ENCODE measurements at regions not wholly inside any gene's neighbourhood (a gene's known extent, or its start where the extent isn't known, plus 50 kb on each side); places are given as distances from the start of the nearest gene placed in this dataset.

GRCh38 chr4:136763919-136764318 lies 768.4 kb downstream of the PCDH18 start:
- peaks cover 7% of the 10 kb centered on the region for H3K4me1 Mint-ChIP-seq (ENCODE audit: low read depth, unreplicated experiment)

DNA sequence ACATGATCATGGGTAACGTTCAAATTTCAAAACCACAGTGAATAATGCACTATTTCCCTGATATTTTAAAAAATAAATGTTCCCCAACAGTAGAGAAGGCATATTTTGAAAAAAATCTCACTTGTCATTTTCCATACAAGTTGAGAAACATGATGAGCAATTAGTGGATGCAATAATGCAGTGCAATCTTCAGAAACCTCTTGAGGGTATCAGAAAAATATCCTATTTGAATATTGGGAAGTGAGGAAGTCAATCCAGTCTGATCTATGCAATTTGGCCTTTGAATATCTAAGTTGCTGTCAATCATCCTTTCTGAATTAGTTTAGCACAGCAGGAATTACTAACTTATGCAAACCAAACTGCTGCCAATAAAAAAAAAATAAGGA lies 776.8 kb downstream of the PCDH18 start:
- Mint-ChIP-seq H3K4me1 (ENCODE audit: low read depth, unreplicated experiment) (no peaks in the 10 kb centered on the region), H3K9me3 (ENCODE audit: unreplicated experiment) (no peaks in the 10 kb centered on the region), H3K36me3 (ENCODE audit: unreplicated experiment) (no peaks in the 10 kb centered on the region), H3K4me3 (ENCODE audit: unreplicated experiment) (no peak overlapping the region), H3K27me3 (ENCODE audit: unreplicated experiment) (no peaks in the 10 kb centered on the region), H3K27ac (ENCODE audit: unreplicated experiment) (no peak overlapping the region)
- TF ChIP-seq, protein P1, sequence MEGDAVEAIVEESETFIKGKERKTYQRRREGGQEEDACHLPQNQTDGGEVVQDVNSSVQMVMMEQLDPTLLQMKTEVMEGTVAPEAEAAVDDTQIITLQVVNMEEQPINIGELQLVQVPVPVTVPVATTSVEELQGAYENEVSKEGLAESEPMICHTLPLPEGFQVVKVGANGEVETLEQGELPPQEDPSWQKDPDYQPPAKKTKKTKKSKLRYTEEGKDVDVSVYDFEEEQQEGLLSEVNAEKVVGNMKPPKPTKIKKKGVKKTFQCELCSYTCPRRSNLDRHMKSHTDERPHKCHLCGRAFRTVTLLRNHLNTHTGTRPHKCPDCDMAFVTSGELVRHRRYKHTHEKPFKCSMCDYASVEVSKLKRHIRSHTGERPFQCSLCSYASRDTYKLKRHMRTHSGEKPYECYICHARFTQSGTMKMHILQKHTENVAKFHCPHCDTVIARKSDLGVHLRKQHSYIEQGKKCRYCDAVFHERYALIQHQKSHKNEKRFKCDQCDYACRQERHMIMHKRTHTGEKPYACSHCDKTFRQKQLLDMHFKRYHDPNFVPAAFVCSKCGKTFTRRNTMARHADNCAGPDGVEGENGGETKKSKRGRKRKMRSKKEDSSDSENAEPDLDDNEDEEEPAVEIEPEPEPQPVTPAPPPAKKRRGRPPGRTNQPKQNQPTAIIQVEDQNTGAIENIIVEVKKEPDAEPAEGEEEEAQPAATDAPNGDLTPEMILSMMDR (IDR thresholded peaks at IDR 0.05; ENCODE audit: partially characterized antibody, unreplicated experiment), result no peak
- no peak for DNase-seq

More at GRCh38 chr4:136763919-136764318, 768.4 kb downstream of the PCDH18 start:
- H3K9me3 Mint-ChIP-seq (ENCODE audit: unreplicated experiment), result no peaks in the 10 kb centered on the region
- no peaks in the 10 kb centered on the region for H3K36me3 Mint-ChIP-seq (ENCODE audit: unreplicated experiment)
- TF ChIP-seq, protein P1 (IDR thresholded peaks at IDR 0.05; ENCODE audit: partially characterized antibody, unreplicated experiment), result no peak
- no peaks in the 10 kb centered on the region for H3K27me3 Mint-ChIP-seq (ENCODE audit: unreplicated experiment)
- no peak for DNase-seq
- no peak overlapping the region for H3K27ac Mint-ChIP-seq (ENCODE audit: unreplicated experiment)
- no peak overlapping the region for H3K4me3 Mint-ChIP-seq (ENCODE audit: unreplicated experiment)

DNA sequence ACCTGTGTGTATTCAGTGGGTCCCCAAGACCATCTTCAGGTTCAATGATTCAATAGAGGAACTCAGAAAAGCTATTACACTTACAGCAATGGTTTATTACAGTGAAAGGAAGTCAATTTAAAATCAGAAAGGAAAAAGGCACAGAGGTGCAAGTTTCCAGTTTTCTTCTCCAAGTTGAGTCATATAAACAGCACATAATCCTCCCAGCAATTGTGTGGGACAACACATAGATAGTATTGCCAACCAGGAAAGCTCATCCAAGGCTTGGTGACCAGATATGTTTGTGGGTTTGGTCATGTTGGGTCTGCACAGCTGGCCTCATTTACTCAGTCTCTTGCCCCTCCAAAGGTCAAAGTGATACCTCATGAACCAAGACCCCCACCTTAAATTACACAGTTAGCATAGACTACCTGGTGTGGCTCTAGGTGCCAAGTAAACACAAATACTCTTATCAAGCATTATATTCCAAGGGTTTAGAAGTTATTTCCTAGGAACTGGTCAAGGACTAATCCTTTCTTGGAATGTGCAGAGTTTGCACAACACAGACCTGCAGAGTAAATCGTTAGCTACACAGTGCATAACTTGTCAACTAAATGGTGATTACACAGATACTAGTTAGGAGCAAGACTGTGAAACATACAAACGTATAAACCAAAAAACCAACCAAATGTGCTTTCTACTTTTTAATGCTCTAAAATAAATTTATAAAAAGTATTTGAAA lies 777.3 kb downstream of the PCDH18 start:
- H3K4me3 Mint-ChIP-seq (ENCODE audit: unreplicated experiment), result no peak overlapping the region
- H3K9me3 Mint-ChIP-seq (ENCODE audit: unreplicated experiment), result no peaks in the 10 kb centered on the region
- H3K27ac Mint-ChIP-seq (ENCODE audit: unreplicated experiment), result no peak overlapping the region
- H3K36me3 Mint-ChIP-seq (ENCODE audit: unreplicated experiment), result no peaks in the 10 kb centered on the region
- no peaks in the 10 kb centered on the region for H3K27me3 Mint-ChIP-seq (ENCODE audit: unreplicated experiment)
- no peaks in the 10 kb centered on the region for H3K4me1 Mint-ChIP-seq (ENCODE audit: low read depth, unreplicated experiment)
- TF ChIP-seq, protein P1 (IDR thresholded peaks at IDR 0.05; ENCODE audit: partially characterized antibody, unreplicated experiment), result no peak
- DNase-seq, result no peak

DNA sequence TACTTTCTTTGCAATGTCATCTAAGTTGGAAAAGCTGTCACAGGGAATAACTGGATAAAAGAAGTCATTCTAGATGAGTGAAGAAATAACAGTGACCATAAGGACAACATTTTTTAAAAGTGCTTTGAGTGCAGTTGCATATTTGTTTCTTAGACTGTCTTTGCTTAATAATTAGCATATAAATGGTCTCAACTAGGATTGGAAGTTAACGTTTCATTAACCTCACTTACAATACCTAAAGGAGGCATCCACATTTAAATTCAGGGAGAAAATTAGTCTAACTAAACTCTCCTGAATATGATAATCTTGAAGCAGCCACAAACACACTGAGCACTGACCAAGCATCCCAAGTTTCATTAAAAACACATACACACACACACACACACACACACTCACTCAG lies 780.7 kb downstream of the PCDH18 start:
- no peak for DNase-seq
- TF ChIP-seq, protein P1 (IDR thresholded peaks at IDR 0.05; ENCODE audit: partially characterized antibody, unreplicated experiment), result no peak
- Mint-ChIP-seq H3K27me3 (ENCODE audit: unreplicated experiment) (no peaks in the 10 kb centered on the region), H3K4me1 (ENCODE audit: low read depth, unreplicated experiment) (no peaks in the 10 kb centered on the region), H3K27ac (ENCODE audit: unreplicated experiment) (no peak overlapping the region), H3K36me3 (ENCODE audit: unreplicated experiment) (no peaks in the 10 kb centered on the region), H3K4me3 (ENCODE audit: unreplicated experiment) (no peak overlapping the region), H3K9me3 (ENCODE audit: unreplicated experiment) (peaks cover 2% of the 10 kb centered on the region)

- Mint-ChIP-seq H3K27me3 (ENCODE audit: unreplicated experiment) (no peaks in the 10 kb centered on the region), H3K4me1 (ENCODE audit: low read depth, unreplicated experiment) (no peaks in the 10 kb centered on the region), H3K4me3 (ENCODE audit: unreplicated experiment) (no peak overlapping the region), H3K9me3 (ENCODE audit: unreplicated experiment) (peaks cover 2% of the 10 kb centered on the region), H3K27ac (ENCODE audit: unreplicated experiment) (no peak overlapping the region), H3K36me3 (ENCODE audit: unreplicated experiment) (no peaks in the 10 kb centered on the region)
- DNase-seq, result no peak
- TF ChIP-seq, protein P1 (IDR thresholded peaks at IDR 0.05; ENCODE audit: partially characterized antibody, unreplicated experiment), result no peak
Observed at GRCh38 chr4:136750897-136751296, 781.4 kb downstream of the PCDH18 start.

Data from glutamatergic neuron (in vitro differentiated cells).